ENCODE measurements at regions not wholly inside any gene's neighbourhood (a gene's known extent, or its start where the extent isn't known, plus 50 kb on each side); places are given as distances from the start of the nearest gene placed in this dataset.

GRCh38 chr11:19353287-19353850 is 112.6 kb upstream of the E2F8 start:
- no peak for DNase-seq

- no peak for DNase-seq
Observed at GRCh38 chr11:19352771-19353160, 112.0 kb upstream of the E2F8 start.

- no peak for DNase-seq
Observed at GRCh38 chr11:19352072-19352770, 111.5 kb upstream of the E2F8 start.

DNA sequence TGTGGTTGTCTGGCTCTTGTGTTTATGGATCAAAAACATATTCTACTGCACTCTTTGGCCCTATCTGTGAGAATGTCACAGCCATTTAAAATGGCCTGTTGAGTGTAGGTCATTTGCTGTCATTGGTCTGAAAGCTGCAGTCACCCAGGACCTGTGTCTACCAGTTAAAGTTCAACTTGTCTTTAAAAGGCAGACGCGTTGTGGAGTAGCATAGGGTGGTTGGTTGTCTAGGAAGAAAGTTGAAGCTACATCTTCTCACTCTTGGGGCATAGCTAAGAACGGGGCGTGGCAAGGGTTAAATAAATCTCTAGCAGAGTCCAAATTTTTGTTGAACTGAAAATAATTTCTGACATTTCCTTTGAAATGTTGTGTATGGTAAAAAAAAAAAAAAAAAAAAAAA is 110.7 kb upstream of the E2F8 start:
- no peak for DNase-seq

DNA sequence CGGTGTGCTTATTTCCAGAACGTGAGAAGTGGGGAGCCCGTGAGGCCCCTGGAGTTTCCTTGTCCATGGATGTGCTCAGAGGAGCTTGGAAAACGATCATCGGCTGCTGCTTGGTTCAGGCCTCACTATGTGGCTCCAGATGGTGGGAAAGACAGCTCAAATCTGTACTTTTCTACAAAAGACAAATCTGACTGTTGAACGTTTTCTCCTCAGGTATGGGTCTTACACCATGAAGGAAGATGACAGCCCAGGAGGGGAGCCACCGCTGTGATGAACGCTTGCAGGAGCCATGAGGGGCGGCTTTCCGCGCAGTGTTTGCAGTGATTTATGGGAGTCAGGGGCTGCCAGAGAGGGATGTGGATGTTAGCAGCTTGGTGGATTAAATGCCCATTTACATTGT is 109.4 kb upstream of the E2F8 start:
- DNase-seq: no peak

DNA sequence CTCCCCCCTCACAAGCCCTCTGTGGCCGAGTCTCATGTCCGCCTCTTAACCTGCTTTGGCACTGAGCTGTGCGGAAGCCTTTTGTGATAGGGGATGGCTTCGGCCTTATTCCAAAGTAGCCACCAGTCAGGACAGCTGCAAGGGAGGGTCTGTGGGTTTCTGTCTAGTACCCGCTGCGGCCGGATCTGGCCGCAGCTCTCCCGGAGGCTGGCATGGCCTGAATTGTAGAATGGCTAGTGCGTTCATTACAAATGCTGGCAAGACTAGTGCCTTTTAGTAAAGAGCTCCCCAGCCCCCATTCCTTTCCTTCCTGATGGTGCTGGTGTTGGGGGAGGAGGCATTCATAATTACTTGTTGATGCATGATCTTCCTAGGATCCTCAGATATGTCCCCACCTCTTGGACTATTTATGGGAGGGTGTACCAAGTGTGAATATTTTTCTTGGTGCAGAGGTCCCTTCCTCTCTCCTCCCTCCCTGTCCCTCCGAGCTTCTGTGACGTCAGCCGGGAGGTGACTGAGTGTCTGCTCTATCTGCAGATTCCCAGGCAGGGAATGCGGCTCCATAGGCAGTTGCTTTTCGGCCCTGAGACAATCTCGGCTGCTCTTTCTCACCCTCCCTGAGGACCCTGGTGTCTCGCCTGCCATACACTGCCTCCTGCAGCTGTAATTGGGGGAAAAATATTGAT is 108.7 kb upstream of the E2F8 start:
- no peak for DNase-seq

DNA sequence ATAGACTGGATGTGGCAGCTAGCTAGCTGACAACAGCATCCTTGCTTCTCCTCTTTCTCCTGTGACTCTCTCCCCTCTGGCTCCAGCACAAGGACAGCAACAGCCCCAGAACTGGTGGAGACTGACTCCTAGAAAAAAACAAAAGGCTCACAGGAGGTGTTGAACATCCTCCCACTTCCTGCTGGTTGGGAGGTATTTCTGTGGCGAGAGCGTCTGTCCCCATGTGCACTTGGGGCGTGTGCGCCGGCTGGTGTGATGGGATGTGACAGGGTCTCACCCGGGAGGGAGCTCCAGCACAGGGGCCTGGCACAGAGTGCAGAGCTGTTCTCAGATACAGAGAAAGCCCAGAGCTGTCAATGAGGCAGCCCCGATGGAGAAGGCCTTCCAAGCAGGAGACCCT is 107.2 kb upstream of the E2F8 start:
- DNase-seq: no peak

- no peak for DNase-seq
Observed at GRCh38 chr11:19345848-19346681, 105.3 kb upstream of the E2F8 start.

DNA sequence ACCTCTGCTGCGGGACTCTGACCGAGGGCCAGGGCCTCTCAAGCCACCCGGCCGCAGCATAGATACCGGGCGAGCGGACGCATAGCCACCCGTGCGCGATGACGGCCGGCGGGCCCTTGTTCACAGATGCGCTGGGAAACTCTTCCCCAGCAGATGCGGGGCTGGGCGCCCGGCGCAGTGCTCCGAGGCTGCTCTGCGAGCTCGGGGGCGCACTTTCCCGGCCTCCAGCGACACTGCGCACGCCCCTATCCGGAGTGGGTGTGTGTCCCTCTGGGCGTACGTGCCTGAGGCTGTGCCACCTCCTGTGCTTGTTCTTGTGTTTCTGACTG is 104.7 kb upstream of the E2F8 start:
- no peak for DNase-seq

GRCh38 chr11:19344661-19345518 is 104.1 kb upstream of the E2F8 start:
- DNase-seq: no peak

DNA sequence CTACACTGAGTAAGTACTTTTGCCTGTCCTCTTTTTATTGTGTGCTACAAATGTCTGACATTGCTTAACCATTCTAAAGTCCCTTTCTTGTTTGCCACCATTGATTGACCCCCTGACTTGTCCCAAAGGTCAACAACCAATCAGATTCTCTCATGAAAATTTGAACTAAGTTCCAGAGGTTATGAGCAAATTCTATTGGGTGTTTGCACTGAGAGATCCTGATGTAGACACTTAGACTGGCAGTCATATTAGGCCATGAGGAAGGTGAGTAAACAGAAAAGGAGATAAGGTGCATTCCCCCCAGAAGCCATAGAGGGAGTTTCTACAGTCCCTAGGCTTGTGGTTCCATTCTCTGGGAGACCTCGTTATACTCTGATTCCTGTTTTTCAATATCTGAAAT is 101.3 kb upstream of the E2F8 start:
- no peak for DNase-seq

DNA sequence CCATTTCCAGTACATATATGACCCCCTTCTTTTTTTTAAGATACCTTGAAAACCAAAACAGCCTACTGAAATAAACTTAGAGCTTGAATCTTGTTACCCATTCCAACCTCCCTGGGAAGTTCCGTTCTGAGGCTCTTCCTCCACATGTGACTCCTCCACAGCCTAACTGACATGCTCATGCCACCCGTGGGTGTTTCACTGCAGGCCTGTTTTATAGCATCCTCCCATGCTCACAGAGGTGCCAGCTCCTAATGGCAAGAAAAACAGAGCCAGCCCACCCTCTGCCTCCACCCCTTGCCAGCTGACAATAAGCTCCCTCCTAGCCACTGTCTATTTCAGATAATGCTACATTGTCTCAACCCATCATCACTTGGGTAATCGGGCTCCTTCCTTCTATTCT is 97.6 kb upstream of the E2F8 start:
- no peak for DNase-seq

DNA sequence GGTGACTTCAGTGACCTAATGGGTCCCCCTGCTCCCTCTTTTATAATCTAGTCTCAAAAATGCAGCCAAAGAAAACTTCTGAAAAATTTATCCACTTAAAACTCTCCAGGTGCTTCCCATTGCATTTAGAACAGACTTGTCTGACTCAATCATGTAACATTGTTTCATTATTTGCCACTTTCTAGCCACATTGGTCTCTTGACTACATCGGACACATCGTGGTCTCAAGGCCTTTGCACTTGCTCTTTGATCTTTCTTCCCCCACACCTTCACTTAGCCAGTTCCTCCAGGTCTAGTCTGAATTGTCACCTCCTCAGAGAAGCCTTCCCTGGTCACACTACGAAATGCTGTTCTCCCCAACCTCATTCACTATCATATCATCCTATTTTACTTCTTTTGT is 97.0 kb upstream of the E2F8 start:
- DNase-seq: no peak

DNA sequence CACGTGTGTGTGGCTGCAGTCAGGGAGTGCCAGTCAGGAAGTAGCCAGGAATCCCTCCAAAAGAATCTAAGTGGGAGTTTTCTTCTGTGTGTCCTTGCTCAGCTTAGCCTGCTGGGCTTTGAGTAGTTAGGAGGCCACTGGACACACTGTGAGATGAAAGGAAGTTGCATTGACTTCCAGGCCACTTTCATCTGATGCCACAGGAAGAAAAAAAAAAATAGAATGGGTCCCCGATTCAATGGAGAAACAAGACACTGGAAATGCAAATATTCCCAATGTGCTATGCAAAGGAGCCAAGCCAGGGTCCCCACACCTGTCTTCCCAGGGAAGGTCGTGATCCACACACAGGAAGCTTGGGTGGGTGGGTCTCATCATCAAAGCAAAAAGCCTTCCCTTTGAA is 95.6 kb upstream of the E2F8 start:
- no peak for DNase-seq

DNA sequence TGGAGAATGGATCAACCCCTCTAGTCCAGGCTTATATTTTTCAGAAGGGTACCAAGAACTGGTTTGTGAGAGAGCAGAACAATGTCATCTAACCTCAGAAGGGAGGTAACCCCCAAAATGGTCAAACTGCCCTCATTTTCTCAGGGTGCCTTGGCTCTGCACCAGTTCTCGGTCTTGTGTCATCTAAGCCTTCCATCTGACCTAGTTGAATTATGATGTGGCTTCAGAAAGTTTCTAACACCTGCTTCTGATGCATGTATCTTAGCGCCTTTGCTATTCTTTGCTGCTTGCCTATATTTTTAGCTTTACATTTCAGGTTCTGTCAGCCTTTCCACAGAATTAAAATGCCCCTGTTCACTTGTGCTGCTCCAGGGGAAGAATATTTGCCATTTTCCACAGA is 91.7 kb upstream of the E2F8 start:
- DNase-seq: no peak

DNA sequence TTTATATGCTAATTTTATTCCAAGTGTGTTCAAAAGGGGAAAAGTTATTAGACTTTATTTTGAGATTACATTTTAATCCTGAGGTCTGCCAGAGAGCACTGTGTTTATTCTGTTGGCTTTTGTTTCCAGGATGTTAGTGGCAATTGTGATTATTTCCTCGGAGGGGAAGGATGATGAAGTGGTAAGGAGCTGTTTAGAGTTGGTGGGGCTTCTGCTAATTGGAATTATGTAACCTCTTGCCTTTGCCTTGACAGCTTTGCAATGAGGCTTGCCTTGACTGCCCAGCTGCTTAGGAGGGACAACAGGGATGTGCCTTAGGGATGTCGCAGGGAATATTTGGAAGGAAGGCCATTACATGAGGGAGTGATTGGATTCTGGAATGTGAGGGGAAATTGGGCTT is 89.7 kb upstream of the E2F8 start:
- DNase-seq: no peak

GRCh38 chr11:19329970-19330369 is 89.2 kb upstream of the E2F8 start:
- no peak for DNase-seq

- DNase-seq: no peak
Observed at GRCh38 chr11:19328586-19329311, 88.0 kb upstream of the E2F8 start.

GRCh38 chr11:19327280-19327679 is 86.5 kb upstream of the E2F8 start:
- DNase-seq: no peak

DNA sequence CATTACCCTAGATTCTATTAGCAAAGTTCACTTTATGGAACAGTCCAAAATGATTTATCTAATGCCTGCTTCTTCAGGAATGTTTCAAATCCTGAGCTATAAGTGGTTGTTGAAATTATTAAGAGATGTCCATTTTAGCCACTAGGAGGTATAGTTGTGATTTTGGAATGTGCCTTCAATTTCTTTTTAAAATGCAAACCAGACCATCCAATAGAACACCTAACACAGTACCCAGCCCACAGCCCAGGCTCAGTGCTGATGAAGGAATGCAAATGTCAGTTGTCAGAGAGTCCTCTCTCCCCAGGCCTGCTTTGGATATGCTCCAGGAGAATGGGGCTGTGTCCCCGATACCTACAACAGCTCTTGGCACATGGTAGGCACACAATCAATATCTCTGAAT is 85.8 kb upstream of the E2F8 start:
- no peak for DNase-seq

GRCh38 chr11:19323502-19323901 is 82.8 kb upstream of the E2F8 start:
- DNase-seq: no peak

DNA sequence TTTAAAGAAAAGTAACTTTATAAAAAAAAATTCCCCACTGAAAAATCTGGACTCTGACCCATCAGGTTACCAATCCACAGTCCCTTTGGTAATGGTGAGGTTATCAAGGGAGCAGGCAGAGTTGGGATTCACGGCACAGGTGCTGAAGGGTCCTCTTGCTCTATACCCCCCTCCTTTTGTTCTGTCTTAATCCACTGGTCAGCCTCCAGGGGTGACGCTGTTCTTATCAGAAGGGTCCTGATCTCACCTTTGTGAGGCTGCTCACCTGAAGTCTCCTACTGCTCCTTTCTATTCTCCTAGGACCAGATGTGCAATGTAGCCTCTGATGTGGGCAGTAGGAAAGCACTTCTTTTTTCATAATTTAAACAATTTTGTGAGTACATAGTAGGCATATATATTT is 80.6 kb upstream of the E2F8 start:
- no peak for DNase-seq
